Liver (tissue), 3 donors: ENCODE measurements at regions not wholly inside any gene's neighbourhood (a gene's known extent, or its start where the extent isn't known, plus 50 kb on each side); places are given as distances from the start of the nearest gene placed in this dataset.
"Not testable (repeated sequence)": the region's sequence is repeated elsewhere in the genome, so short reads cannot be mapped to it uniquely, and the experiment has no call there.

ENCODE experiments used
- CTCF ChIP-seq: fragments of 150-350 bp; IDR thresholded peaks from 2 replicates; pipeline ENCODE4 v1.5.1; 2017; ENCODE audit warnings: improper control_type of control experiment, low read depth, low read length; ENCODE audit not compliant: missing input control
- EGR1 ChIP-seq, 2 donors: IDR thresholded peaks; 2 replicates each; pipeline ENCODE4 v1.6.1; 2016 to 2018; ENCODE audit warnings: antibody characterized with exemption in 2 of 2, low read depth in 2 of 2
- FOXA2 ChIP-seq: IDR thresholded peaks from 2 replicates; pipeline ENCODE4 v1.6.1; 2016; ENCODE audit warnings: antibody characterized with exemption
- GABPA ChIP-seq, 2 donors: IDR thresholded peaks in 1 of 2; conservative IDR thresholded peaks in 1 of 2; 2 replicates each; pipeline ENCODE4 v1.6.1; 2016; ENCODE audit warnings: antibody characterized with exemption in 2 of 2, mild to moderate bottlenecking in 1 of 2, moderate library complexity in 1 of 2
- HNF4G ChIP-seq: IDR thresholded peaks from 2 replicates; pipeline ENCODE4 v1.6.1; 2016; ENCODE audit warnings: antibody characterized with exemption
- JUND ChIP-seq, 2 donors: IDR thresholded peaks; 2 replicates each; pipeline ENCODE4 v1.6.1; 2016; ENCODE audit warnings: antibody characterized with exemption in 2 of 2
- RAD21 ChIP-seq, 2 donors: IDR thresholded peaks; 2 replicates each; pipeline ENCODE4 v1.6.1; 2016; ENCODE audit warnings: antibody characterized with exemption in 2 of 2, mild to moderate bottlenecking in 2 of 2
- SP1 ChIP-seq: IDR thresholded peaks from 2 replicates; pipeline ENCODE4 v1.6.1; 2018; ENCODE audit warnings: antibody characterized with exemption, mild to moderate bottlenecking
- TAF1 ChIP-seq: conservative IDR thresholded peaks from 2 replicates; pipeline ENCODE4 v1.6.1; 2016; ENCODE audit warnings: antibody characterized with exemption, mild to moderate bottlenecking
- YY1 ChIP-seq: IDR thresholded peaks from 2 replicates; pipeline ENCODE4 v1.6.1; 2016; ENCODE audit warnings: antibody characterized with exemption, mild to moderate bottlenecking
- ZBTB33 ChIP-seq: IDR thresholded peaks from 2 replicates; pipeline ENCODE4 v1.6.1; 2016; ENCODE audit warnings: antibody characterized with exemption
- TF ChIP-seq, protein P1 (sequence below): IDR thresholded peaks from 2 replicates; pipeline ENCODE4 v1.6.1; 2016; ENCODE audit warnings: antibody characterized with exemption, mild to moderate bottlenecking
- TF ChIP-seq, protein P2 (sequence below): IDR thresholded peaks from 2 replicates; pipeline ENCODE4 v1.6.1; 2016; ENCODE audit warnings: antibody characterized with exemption
- TF ChIP-seq, protein P3 (sequence below): IDR thresholded peaks from 2 replicates; pipeline ENCODE4 v1.6.1; 2016; ENCODE audit warnings: antibody characterized with exemption
- donor health status: healthy.
- donor health status: healthy.

DNA sequence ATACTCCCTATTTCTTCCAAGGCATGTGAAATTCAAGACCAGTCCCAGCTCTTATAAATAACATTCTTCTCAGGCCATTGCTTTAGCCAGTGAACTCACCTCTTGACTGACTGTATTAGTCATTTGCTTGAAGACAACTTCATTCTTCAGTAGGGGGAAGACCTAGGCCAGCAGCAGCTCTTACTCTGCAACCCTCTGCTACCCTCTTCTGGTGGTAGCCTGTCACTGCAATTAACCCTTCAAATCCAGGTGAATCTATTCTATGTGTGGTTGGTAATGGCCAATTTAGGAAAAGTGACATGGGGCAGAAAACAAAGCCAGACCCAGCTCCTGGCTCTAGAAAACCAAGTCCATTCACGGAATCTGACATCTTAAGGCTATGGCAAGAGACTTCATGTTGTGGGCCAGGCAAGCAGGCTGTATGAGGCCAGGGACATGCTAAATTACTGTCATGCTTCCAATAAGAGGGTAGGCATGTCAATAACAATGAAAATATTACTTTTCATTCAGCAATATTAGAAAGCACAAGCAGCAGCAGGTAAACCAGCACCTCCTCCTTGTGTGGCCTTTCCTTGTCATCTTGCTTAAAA is 317.9 kb upstream of the FOLH1 start:
- TF ChIP-seq HNF4G; SP1; TAF1; ZBTB33; FOXA2; EGR1 (IDR thresholded peaks at IDR 0.05; ENCODE audit: low read depth in 2 of 2); YY1; GABPA (IDR thresholded peaks at IDR 0.05 in 1 of 2, conservative IDR thresholded peaks at IDR 0.05 in 1 of 2); JUND (IDR thresholded peaks at IDR 0.05): not testable (repeated sequence)
- peak; percentile 58 for TF ChIP-seq CTCF
- TF ChIP-seq, protein P1, sequence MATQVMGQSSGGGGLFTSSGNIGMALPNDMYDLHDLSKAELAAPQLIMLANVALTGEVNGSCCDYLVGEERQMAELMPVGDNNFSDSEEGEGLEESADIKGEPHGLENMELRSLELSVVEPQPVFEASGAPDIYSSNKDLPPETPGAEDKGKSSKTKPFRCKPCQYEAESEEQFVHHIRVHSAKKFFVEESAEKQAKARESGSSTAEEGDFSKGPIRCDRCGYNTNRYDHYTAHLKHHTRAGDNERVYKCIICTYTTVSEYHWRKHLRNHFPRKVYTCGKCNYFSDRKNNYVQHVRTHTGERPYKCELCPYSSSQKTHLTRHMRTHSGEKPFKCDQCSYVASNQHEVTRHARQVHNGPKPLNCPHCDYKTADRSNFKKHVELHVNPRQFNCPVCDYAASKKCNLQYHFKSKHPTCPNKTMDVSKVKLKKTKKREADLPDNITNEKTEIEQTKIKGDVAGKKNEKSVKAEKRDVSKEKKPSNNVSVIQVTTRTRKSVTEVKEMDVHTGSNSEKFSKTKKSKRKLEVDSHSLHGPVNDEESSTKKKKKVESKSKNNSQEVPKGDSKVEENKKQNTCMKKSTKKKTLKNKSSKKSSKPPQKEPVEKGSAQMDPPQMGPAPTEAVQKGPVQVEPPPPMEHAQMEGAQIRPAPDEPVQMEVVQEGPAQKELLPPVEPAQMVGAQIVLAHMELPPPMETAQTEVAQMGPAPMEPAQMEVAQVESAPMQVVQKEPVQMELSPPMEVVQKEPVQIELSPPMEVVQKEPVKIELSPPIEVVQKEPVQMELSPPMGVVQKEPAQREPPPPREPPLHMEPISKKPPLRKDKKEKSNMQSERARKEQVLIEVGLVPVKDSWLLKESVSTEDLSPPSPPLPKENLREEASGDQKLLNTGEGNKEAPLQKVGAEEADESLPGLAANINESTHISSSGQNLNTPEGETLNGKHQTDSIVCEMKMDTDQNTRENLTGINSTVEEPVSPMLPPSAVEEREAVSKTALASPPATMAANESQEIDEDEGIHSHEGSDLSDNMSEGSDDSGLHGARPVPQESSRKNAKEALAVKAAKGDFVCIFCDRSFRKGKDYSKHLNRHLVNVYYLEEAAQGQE = not testable (repeated sequence)
- TF ChIP-seq, protein P2, sequence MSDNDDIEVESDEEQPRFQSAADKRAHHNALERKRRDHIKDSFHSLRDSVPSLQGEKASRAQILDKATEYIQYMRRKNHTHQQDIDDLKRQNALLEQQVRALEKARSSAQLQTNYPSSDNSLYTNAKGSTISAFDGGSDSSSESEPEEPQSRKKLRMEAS = not testable (repeated sequence)
- TF ChIP-seq, protein P3, sequence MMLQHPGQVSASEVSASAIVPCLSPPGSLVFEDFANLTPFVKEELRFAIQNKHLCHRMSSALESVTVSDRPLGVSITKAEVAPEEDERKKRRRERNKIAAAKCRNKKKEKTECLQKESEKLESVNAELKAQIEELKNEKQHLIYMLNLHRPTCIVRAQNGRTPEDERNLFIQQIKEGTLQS = not testable (repeated sequence)
- TF ChIP-seq RAD21 (IDR thresholded peaks at IDR 0.05) = peak; percentile 85 to 86
